HL-60 (cell line): ENCODE measurements at regions not wholly inside any gene's neighbourhood (a gene's known extent, or its start where the extent isn't known, plus 50 kb on each side); places are given as distances from the start of the nearest gene placed in this dataset.

ENCODE experiments used
- GABPA ChIP-seq: IDR thresholded peaks from 2 replicates; pipeline ENCODE4 v1.6.1; 2012; ENCODE audit warnings: low read depth
- POLR2AphosphoS5 ChIP-seq: IDR thresholded peaks from 2 replicates; pipeline ENCODE4 v1.6.1; 2012; ENCODE audit warnings: low read depth
- SPI1 ChIP-seq: IDR thresholded peaks from 2 replicates; pipeline ENCODE4 v1.6.1; 2012; ENCODE audit warnings: low read depth, mild to moderate bottlenecking, borderline replicate concordance
- TF ChIP-seq, protein P1 (sequence below): IDR thresholded peaks from one replicate; pipeline ENCODE4 v1.5.1; 2011; ENCODE audit warnings: low read length, control low read depth, inconsistent platforms; ENCODE audit not compliant: insufficient read depth
- TF ChIP-seq, protein P2 (sequence below): IDR thresholded peaks from 2 replicates; pipeline ENCODE4 v1.6.1; 2012; ENCODE audit warnings: low read depth; ENCODE audit not compliant: insufficient replicate concordance

DNA sequence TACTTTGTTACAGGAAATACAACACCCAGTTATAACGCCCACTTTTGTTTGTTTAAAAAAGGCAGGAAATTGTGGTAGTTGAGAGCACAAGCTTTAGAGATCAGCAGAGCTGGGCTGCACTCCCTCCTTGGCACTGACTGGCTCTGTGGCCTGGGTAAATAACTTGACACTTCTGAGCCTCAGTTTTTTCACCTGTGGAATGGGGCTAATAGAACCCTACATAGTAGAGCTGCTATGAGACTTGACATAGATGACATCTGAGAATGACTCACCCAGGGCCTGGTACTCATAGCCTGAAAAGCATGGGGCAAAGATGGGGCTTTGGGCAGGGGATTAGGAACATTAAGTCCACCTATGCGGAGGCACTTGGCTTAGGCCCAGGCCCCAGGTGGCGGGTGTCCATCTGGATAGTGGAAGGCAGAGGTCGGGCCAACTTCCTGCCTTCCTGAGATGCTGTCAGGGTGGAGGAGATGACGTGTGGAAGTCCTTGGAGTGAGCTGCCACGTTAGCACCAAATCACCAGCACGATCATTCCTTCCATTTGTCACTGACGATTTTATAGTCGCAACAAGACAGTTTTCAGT lies 159.1 kb downstream of the KATNAL1 start:
- no peak for TF ChIP-seq GABPA
- TF ChIP-seq, protein P1, sequence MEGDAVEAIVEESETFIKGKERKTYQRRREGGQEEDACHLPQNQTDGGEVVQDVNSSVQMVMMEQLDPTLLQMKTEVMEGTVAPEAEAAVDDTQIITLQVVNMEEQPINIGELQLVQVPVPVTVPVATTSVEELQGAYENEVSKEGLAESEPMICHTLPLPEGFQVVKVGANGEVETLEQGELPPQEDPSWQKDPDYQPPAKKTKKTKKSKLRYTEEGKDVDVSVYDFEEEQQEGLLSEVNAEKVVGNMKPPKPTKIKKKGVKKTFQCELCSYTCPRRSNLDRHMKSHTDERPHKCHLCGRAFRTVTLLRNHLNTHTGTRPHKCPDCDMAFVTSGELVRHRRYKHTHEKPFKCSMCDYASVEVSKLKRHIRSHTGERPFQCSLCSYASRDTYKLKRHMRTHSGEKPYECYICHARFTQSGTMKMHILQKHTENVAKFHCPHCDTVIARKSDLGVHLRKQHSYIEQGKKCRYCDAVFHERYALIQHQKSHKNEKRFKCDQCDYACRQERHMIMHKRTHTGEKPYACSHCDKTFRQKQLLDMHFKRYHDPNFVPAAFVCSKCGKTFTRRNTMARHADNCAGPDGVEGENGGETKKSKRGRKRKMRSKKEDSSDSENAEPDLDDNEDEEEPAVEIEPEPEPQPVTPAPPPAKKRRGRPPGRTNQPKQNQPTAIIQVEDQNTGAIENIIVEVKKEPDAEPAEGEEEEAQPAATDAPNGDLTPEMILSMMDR = no peak
- TF ChIP-seq POLR2AphosphoS5 = no peak
- TF ChIP-seq, protein P2, sequence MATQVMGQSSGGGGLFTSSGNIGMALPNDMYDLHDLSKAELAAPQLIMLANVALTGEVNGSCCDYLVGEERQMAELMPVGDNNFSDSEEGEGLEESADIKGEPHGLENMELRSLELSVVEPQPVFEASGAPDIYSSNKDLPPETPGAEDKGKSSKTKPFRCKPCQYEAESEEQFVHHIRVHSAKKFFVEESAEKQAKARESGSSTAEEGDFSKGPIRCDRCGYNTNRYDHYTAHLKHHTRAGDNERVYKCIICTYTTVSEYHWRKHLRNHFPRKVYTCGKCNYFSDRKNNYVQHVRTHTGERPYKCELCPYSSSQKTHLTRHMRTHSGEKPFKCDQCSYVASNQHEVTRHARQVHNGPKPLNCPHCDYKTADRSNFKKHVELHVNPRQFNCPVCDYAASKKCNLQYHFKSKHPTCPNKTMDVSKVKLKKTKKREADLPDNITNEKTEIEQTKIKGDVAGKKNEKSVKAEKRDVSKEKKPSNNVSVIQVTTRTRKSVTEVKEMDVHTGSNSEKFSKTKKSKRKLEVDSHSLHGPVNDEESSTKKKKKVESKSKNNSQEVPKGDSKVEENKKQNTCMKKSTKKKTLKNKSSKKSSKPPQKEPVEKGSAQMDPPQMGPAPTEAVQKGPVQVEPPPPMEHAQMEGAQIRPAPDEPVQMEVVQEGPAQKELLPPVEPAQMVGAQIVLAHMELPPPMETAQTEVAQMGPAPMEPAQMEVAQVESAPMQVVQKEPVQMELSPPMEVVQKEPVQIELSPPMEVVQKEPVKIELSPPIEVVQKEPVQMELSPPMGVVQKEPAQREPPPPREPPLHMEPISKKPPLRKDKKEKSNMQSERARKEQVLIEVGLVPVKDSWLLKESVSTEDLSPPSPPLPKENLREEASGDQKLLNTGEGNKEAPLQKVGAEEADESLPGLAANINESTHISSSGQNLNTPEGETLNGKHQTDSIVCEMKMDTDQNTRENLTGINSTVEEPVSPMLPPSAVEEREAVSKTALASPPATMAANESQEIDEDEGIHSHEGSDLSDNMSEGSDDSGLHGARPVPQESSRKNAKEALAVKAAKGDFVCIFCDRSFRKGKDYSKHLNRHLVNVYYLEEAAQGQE = no peak
- TF ChIP-seq SPI1 = no peak
